H1 (cell line): ENCODE measurements at regions not wholly inside any gene's neighbourhood (a gene's known extent, or its start where the extent isn't known, plus 50 kb on each side); places are given as distances from the start of the nearest gene placed in this dataset.

Experiments
- ATF3 ChIP-seq: IDR thresholded peaks from 2 replicates; pipeline ENCODE4 v1.6.1; 2011; ENCODE audit warnings: low read depth, mild to moderate bottlenecking, low read length; ENCODE audit not compliant: insufficient read depth
- EZH2 ChIP-seq: fragments of 200-600 bp; sonication (generic); IDR thresholded peaks from 2 replicates; pipeline ENCODE4 v1.7.1; 2012; ENCODE audit warnings: low read depth, mild to moderate bottlenecking, moderate library complexity, low read length, inconsistent platforms; ENCODE audit not compliant: severe bottlenecking
- POLR2A ChIP-seq, 2 experiments: IDR thresholded peaks; 1 replicate in 1 of 2; 2 replicates in 1 of 2; pipeline ENCODE4 v1.6.1; 2011; ENCODE audit warnings: low read depth in 2 of 2, low read length in 2 of 2, mild to moderate bottlenecking in 2 of 2; ENCODE audit errors: control extremely low read depth in 1 of 2
- SIX5 ChIP-seq: IDR thresholded peaks from 2 replicates; pipeline ENCODE4 v1.6.1; 2011; ENCODE audit warnings: mild to moderate bottlenecking, low read depth, low read length

GRCh38 chr16:54739381-54739780 is 191.3 kb upstream of the IRX5 start:
- TF ChIP-seq SIX5 (no peak), POLR2A (IDR thresholded peaks at IDR 0.05; ENCODE audit: control extremely low read depth in 1 of 2, low read depth in 2 of 2, low read length in 2 of 2) (no peak), ATF3 (no peak), EZH2 (no peak)
